Heart left ventricle (tissue), 13 donors: ENCODE measurements at regions not wholly inside any gene's neighbourhood (a gene's known extent, or its start where the extent isn't known, plus 50 kb on each side); places are given as distances from the start of the nearest gene placed in this dataset.

Experiments used
- POLR2A ChIP-seq, 2 donors: fragments of 450-650 bp; IDR thresholded peaks; one replicate each; pipeline ENCODE4 v1.6.1; 2017; ENCODE audit warnings: antibody characterized with exemption in 2 of 2, mild to moderate bottlenecking in 2 of 2, moderate library complexity in 2 of 2
- TF ChIP-seq, protein P1 (sequence below), 12 donors: fragments of 200-600 bp; sonication (generic) in 4 of 12; IDR thresholded peaks; one replicate each; pipeline versions ENCODE4 v1.5.0 to v1.8.0; 2018 to 2022; ENCODE audit warnings: antibody characterized with exemption in 12 of 12, mild to moderate bottlenecking in 5 of 12
- donor health status: ischemic (EF 13 %, LVEDD 7.1; RV severe dilation, severe dysfunction).
- donor health status: DM: no; HTN: yes; CAD: no.
- donor health status: DM: no; HTN: no; CAD: no.
- donor health status: ischemic (EF 25% LVEDD 6.9; RV normal size, moderate dysfunction).
- donor health status: ischemic (EF 25% LVEDD 5.7; RV mildly dilated, moderate dysfunction).
- donor health status: ischemic (EF 35%, LVEDD 5.7; RV mildly dilated, moderate dysfunction).
- donor health status: nonischemic (EF 11% LVEDD 7.7; RV severe dilation, severe dysfunction).
- donor health status: DM: yes; HTN: yes; CAD: no.
- donor health status: PGD.
- donor health status: ischemic (EF 29% LVEDD 5.4; RV normal size, mild dysfunction).
- donor health status: nonischemic (EF 23%, LVEDD 6.1; RV moderate dilation, normal function).

- TF ChIP-seq, protein P1, sequence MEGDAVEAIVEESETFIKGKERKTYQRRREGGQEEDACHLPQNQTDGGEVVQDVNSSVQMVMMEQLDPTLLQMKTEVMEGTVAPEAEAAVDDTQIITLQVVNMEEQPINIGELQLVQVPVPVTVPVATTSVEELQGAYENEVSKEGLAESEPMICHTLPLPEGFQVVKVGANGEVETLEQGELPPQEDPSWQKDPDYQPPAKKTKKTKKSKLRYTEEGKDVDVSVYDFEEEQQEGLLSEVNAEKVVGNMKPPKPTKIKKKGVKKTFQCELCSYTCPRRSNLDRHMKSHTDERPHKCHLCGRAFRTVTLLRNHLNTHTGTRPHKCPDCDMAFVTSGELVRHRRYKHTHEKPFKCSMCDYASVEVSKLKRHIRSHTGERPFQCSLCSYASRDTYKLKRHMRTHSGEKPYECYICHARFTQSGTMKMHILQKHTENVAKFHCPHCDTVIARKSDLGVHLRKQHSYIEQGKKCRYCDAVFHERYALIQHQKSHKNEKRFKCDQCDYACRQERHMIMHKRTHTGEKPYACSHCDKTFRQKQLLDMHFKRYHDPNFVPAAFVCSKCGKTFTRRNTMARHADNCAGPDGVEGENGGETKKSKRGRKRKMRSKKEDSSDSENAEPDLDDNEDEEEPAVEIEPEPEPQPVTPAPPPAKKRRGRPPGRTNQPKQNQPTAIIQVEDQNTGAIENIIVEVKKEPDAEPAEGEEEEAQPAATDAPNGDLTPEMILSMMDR (IDR thresholded peaks at IDR 0.05) = no peak
- no peak for TF ChIP-seq POLR2A (IDR thresholded peaks at IDR 0.05)
Observed at GRCh38 chr12:116444590-116444943, 114.6 kb upstream of the MAP1LC3B2 start.
